Activated naive CD4-positive, alpha-beta T cell treated with anti-CD3 and anti-CD28 coated beads, Interleukin-2, amount 50 U/mL, for 72 hours (primary cell): ENCODE measurements at regions not wholly inside any gene's neighbourhood (a gene's known extent, or its start where the extent isn't known, plus 50 kb on each side); places are given as distances from the start of the nearest gene placed in this dataset.

ENCODE experiments used
- ATAC-seq, 2 donors: fragments of 150-1000 bp; cut with Tn5 transposase; 2 replicates each; pipeline ENCODE4 v1.10.0; 2021; ENCODE audit warnings: mild to moderate bottlenecking in 2 of 2, moderate library complexity in 2 of 2
- DNase-seq, 2 donors: peaks; one replicate each; pipeline ENCODE4 v3.0.0; 2021 to 2022; ENCODE audit warnings: low spot score in 2 of 2
- H3K27ac Mint-ChIP-seq, 2 donors: one replicate each; pipeline ENCODE4 v1.8.0; 2022; ENCODE audit warnings: mild to moderate bottlenecking in 2 of 2, mixed read lengths in 2 of 2
- H3K36me3 Mint-ChIP-seq, 2 donors: one replicate each; pipeline ENCODE4 v1.8.0; 2022; ENCODE audit warnings: mixed read lengths in 2 of 2
- H3K9me3 Mint-ChIP-seq, 2 donors: one replicate each; pipeline ENCODE4 v1.8.0; 2022; ENCODE audit warnings: mixed read lengths in 2 of 2

- Mint-ChIP-seq H3K36me3 (peaks cover 0 to 7% of the 10 kb centered on the region in 2 donors), H3K9me3 (peaks cover 0 to 6% of the 10 kb centered on the region in 2 donors), H3K27ac (peak overlapping the region in 1 of 2 donors; percentile 10)
- no peak for DNase-seq
- no peak for ATAC-seq
Measured at GRCh38 chr6:44682987-44683779, 295.7 kb downstream of the CDC5L start.

GRCh38 chr6:44685213-44685612 lies 297.7 kb downstream of the CDC5L start:
- H3K36me3 Mint-ChIP-seq, result peaks cover 0 to 15% of the 10 kb centered on the region in 2 donors
- ATAC-seq (no peak), DNase-seq (no peak)
- peak overlapping the region in 1 of 2 donors; percentile 43 for H3K27ac Mint-ChIP-seq
- peaks cover 3 to 11% of the 10 kb centered on the region in 2 donors for H3K9me3 Mint-ChIP-seq

GRCh38 chr6:44696099-44696498 lies 308.6 kb downstream of the CDC5L start:
- Mint-ChIP-seq H3K9me3 (no peaks in the 10 kb centered on the region), H3K36me3 (no peaks in the 10 kb centered on the region), H3K27ac (no peak overlapping the region)
- no peak for DNase-seq
- ATAC-seq, result no peak

- H3K9me3 Mint-ChIP-seq, result no peaks in the 10 kb centered on the region
- DNase-seq, result no peak
- H3K36me3 Mint-ChIP-seq, result no peaks in the 10 kb centered on the region
- H3K27ac Mint-ChIP-seq, result no peak overlapping the region
- ATAC-seq, result no peak
Measured at GRCh38 chr6:44696686-44697085, 309.2 kb downstream of the CDC5L start.

GRCh38 chr6:44697327-44697726 lies 309.8 kb downstream of the CDC5L start:
- Mint-ChIP-seq H3K27ac (no peak overlapping the region), H3K9me3 (no peaks in the 10 kb centered on the region), H3K36me3 (no peaks in the 10 kb centered on the region)
- DNase-seq (no peak), ATAC-seq (no peak)

- no peaks in the 10 kb centered on the region for H3K36me3 Mint-ChIP-seq
- no peak for DNase-seq
- no peak overlapping the region for H3K27ac Mint-ChIP-seq
- ATAC-seq, result no peak
- no peaks in the 10 kb centered on the region for H3K9me3 Mint-ChIP-seq
Measured at GRCh38 chr6:44698602-44699001, 311.1 kb downstream of the CDC5L start.

GRCh38 chr6:44699082-44699481 lies 311.6 kb downstream of the CDC5L start:
- no peaks in the 10 kb centered on the region for H3K36me3 Mint-ChIP-seq
- no peak for ATAC-seq

GRCh38 chr6:44699851-44700250 lies 312.3 kb downstream of the CDC5L start:
- H3K36me3 Mint-ChIP-seq, result no peaks in the 10 kb centered on the region
- H3K9me3 Mint-ChIP-seq, result peaks cover 4 to 5% of the 10 kb centered on the region in 2 donors
- ATAC-seq (no peak), DNase-seq (no peak)
- no peak overlapping the region for H3K27ac Mint-ChIP-seq

More at GRCh38 chr6:44699082-44699481, 311.6 kb downstream of the CDC5L start:
- Mint-ChIP-seq H3K9me3 (peaks cover 4% of the 10 kb centered on the region in 2 donors), H3K27ac (no peak overlapping the region)
- DNase-seq, result no peak

GRCh38 chr6:44700422-44700821 lies 312.9 kb downstream of the CDC5L start:
- no peak overlapping the region for H3K27ac Mint-ChIP-seq
- H3K9me3 Mint-ChIP-seq, result peaks cover 4 to 5% of the 10 kb centered on the region in 2 donors
- peaks cover 0 to under 1% of the 10 kb centered on the region in 2 donors for H3K36me3 Mint-ChIP-seq
- DNase-seq (no peak), ATAC-seq (no peak)

GRCh38 chr6:44701038-44701636 lies 313.6 kb downstream of the CDC5L start:
- peaks cover 0 to 6% of the 10 kb centered on the region in 2 donors for H3K36me3 Mint-ChIP-seq
- DNase-seq (no peak), ATAC-seq (peak; percentile 63 to 71)
- no peak overlapping the region for H3K27ac Mint-ChIP-seq
- peaks cover 4 to 5% of the 10 kb centered on the region in 2 donors for H3K9me3 Mint-ChIP-seq

- peaks cover 0 to 6% of the 10 kb centered on the region in 2 donors for H3K36me3 Mint-ChIP-seq
- peaks cover 4 to 5% of the 10 kb centered on the region in 2 donors for H3K9me3 Mint-ChIP-seq
- no peak overlapping the region for H3K27ac Mint-ChIP-seq
- peak in 1 of 2 donors; percentile 23 for ATAC-seq
- DNase-seq, result no peak
Measured at GRCh38 chr6:44701637-44702101, 314.2 kb downstream of the CDC5L start.

GRCh38 chr6:44702292-44702691 lies 314.8 kb downstream of the CDC5L start:
- Mint-ChIP-seq H3K9me3 (peaks cover 4 to 5% of the 10 kb centered on the region in 2 donors), H3K27ac (no peak overlapping the region)
- no peak for ATAC-seq

GRCh38 chr6:44704240-44705150 lies 317.0 kb downstream of the CDC5L start:
- H3K9me3 Mint-ChIP-seq, result peaks cover 10 to 13% of the 10 kb centered on the region in 2 donors
- H3K27ac Mint-ChIP-seq, result peak overlapping the region in 1 of 2 donors; percentile 73
- H3K36me3 Mint-ChIP-seq, result peaks cover 7 to 18% of the 10 kb centered on the region in 2 donors
- no peak for DNase-seq
- ATAC-seq, result peak; percentile 35 to 57

More at GRCh38 chr6:44702292-44702691, 314.8 kb downstream of the CDC5L start:
- no peak for DNase-seq
- peaks cover 0 to 6% of the 10 kb centered on the region in 2 donors for H3K36me3 Mint-ChIP-seq

GRCh38 chr6:44705596-44705995 lies 318.1 kb downstream of the CDC5L start:
- DNase-seq (no peak), ATAC-seq (no peak)
- peaks cover 7 to 18% of the 10 kb centered on the region in 2 donors for H3K36me3 Mint-ChIP-seq
- no peak overlapping the region for H3K27ac Mint-ChIP-seq
- peaks cover 10 to 13% of the 10 kb centered on the region in 2 donors for H3K9me3 Mint-ChIP-seq

- DNase-seq, result no peak
- Mint-ChIP-seq H3K9me3 (peaks cover 10 to 13% of the 10 kb centered on the region in 2 donors), H3K36me3 (peaks cover 7 to 18% of the 10 kb centered on the region in 2 donors), H3K27ac (no peak overlapping the region)
- ATAC-seq, result no peak
Measured at GRCh38 chr6:44706011-44706410, 318.5 kb downstream of the CDC5L start.

GRCh38 chr6:44708208-44708607 lies 320.7 kb downstream of the CDC5L start:
- ATAC-seq, result no peak
- peak overlapping the region; percentile 26 to 43 for H3K27ac Mint-ChIP-seq
- peaks cover 7 to 18% of the 10 kb centered on the region in 2 donors for H3K36me3 Mint-ChIP-seq
- peaks cover 10 to 13% of the 10 kb centered on the region in 2 donors for H3K9me3 Mint-ChIP-seq
- no peak for DNase-seq
